Suprapubic skin (tissue), 3 donors: ENCODE measurements at regions not wholly inside any gene's neighbourhood (a gene's known extent, or its start where the extent isn't known, plus 50 kb on each side); places are given as distances from the start of the nearest gene placed in this dataset.
"Not testable (repeated sequence)": the region's sequence is repeated elsewhere in the genome, so short reads cannot be mapped to it uniquely, and the experiment has no call there.

ENCODE experiments used
- CTCF ChIP-seq, 2 donors: fragments of 200-600 bp in 1 of 2; fragments of 450-650 bp in 1 of 2; sonication (generic) in 1 of 2; IDR thresholded peaks; one replicate each; pipeline ENCODE4 v1.5.1; 2016 to 2019; ENCODE audit warnings: antibody characterized with exemption in 2 of 2, mild to moderate bottlenecking in 1 of 2, moderate library complexity in 1 of 2
- POLR2A ChIP-seq, 2 donors: fragments of 450-650 bp; IDR thresholded peaks; one replicate each; pipeline ENCODE4 v1.6.1; 2017; ENCODE audit warnings: antibody characterized with exemption in 2 of 2, mild to moderate bottlenecking in 2 of 2, moderate library complexity in 2 of 2

GRCh38 chr6:85325811-85326210 is 124.1 kb upstream of the NT5E start:
- not testable (repeated sequence) for TF ChIP-seq CTCF, POLR2A (IDR thresholded peaks at IDR 0.05)
